Large intestine (tissue), 3 donors: ENCODE measurements at regions not wholly inside any gene's neighbourhood (a gene's known extent, or its start where the extent isn't known, plus 50 kb on each side); places are given as distances from the start of the nearest gene placed in this dataset.
"Not testable (repeated sequence)": the region's sequence is repeated elsewhere in the genome, so short reads cannot be mapped to it uniquely, and the experiment has no call there.

ENCODE experiments used
- DNase-seq, 2 donors: peaks; one replicate each; pipeline versions ENCODE4 v3.0.0 to v3.0.0-alpha.2; 2013
- H3K27ac ChIP-seq: one replicate; pipeline ENCODE4 v1.5.1; 2013; ENCODE audit warnings: low read length
- H3K27me3 ChIP-seq: 2 replicates; pipeline ENCODE4 v1.6.1; 2013; ENCODE audit warnings: low read length; ENCODE audit not compliant: control insufficient read depth, insufficient read depth
- H3K36me3 ChIP-seq: 2 replicates; pipeline ENCODE4 v1.6.1; 2013; ENCODE audit warnings: low read length; ENCODE audit not compliant: control insufficient read depth, insufficient read depth
- H3K4me1 ChIP-seq: one replicate; pipeline ENCODE4 v1.6.1; 2013; ENCODE audit warnings: low read length; ENCODE audit not compliant: control insufficient read depth, insufficient read depth
- H3K4me3 ChIP-seq: one replicate; pipeline ENCODE4 v1.5.1; 2013; ENCODE audit warnings: low read length
- H3K9me3 ChIP-seq: one replicate; pipeline ENCODE4 v1.6.1; 2013; ENCODE audit warnings: mild to moderate bottlenecking, low read depth, low read length, moderate library complexity; ENCODE audit not compliant: control insufficient read depth
- WGBS: methylation state at CpG from one replicate; pipeline ENCODE4 v1.1.5; 2013; ENCODE audit warnings: low lambda C conversion rate; ENCODE audit not compliant: insufficient coverage; 5-methylcytosine and 5-hydroxymethylcytosine counted together

DNA sequence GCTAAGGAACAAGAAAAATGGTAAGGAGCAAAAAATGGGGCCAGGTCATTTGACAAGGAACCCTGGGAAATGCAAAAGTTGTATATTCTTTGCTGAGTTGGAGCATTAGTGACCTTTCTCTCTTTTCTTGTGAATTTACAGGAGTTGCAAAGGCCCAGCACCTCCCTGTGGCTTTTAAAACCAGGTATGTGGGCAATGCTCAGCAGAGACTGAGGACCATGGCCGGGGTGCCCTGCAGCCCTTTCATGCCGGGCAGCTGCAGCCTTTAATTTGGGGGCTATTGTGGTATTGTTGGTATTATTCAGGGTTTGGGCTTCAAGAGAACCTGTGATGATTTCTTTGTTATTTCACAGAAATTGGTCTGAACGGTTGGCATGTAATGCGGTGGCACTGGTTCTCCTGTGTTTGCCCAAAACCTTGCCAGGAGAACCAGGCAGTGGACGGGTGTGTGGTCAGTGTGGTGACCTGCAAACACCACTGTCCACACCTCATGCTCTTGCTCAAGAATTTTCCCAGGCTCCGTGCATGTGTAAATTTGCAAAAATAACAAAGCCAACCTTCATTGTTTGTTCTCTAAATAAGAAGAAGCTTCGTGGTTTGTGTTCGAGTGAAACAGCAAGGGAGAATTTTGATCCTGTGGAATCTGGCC is 213.8 kb upstream of the PLGLB1 start:
- no CpG with 5 or more reads among the region's 8 CpGs for WGBS
- not testable (repeated sequence) for DNase-seq, H3K4me3 ChIP-seq

DNA sequence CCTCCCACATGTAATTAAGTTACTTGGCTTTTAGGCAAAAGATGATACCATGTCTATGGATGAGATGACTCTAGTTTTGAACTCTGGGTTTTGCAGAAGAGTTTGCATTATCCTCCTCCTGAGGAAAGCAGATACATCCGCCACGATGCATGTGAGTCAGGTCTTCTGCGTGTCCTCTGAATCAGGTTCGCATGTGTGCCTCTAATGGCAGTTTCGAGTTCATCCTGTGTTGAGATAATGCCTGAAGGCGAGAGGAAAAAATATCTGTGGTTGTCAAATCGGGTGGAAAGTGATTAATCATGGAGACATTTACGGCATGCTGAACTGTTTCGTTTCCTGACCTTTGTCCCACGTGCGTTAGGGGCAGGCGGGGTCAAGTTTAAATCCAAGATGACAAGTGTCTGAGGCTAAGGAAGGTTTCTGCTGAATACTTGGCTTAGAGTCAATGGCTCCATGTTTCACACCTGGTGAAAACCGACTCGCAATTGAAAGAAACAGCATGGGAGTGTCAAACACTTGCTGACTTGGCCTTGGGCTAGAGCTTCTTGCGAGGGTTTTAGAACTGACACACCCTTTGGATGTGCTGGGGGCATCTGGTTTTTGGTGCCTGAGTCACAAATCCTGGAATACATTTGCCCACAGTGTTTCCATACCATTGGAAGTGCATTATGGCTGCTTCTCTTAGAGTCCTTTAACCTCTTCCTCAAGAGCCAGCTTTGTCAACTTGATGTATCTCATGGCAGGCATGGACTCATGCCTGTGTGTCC is 216.1 kb upstream of the PLGLB1 start:
- H3K36me3 ChIP-seq, H3K4me1 ChIP-seq, H3K27ac ChIP-seq, H3K4me3 ChIP-seq, H3K9me3 ChIP-seq, H3K27me3 ChIP-seq: not testable (repeated sequence)
- DNase-seq, result peak in 1 of 2 donors; percentile 29
- WGBS, result no CpG with 5 or more reads among the region's 15 CpGs

More for the DNA sequence above, 213.8 kb upstream of the PLGLB1 start:
- not testable (repeated sequence) for H3K27me3 ChIP-seq, H3K9me3 ChIP-seq, H3K4me1 ChIP-seq, H3K36me3 ChIP-seq, H3K27ac ChIP-seq

DNA sequence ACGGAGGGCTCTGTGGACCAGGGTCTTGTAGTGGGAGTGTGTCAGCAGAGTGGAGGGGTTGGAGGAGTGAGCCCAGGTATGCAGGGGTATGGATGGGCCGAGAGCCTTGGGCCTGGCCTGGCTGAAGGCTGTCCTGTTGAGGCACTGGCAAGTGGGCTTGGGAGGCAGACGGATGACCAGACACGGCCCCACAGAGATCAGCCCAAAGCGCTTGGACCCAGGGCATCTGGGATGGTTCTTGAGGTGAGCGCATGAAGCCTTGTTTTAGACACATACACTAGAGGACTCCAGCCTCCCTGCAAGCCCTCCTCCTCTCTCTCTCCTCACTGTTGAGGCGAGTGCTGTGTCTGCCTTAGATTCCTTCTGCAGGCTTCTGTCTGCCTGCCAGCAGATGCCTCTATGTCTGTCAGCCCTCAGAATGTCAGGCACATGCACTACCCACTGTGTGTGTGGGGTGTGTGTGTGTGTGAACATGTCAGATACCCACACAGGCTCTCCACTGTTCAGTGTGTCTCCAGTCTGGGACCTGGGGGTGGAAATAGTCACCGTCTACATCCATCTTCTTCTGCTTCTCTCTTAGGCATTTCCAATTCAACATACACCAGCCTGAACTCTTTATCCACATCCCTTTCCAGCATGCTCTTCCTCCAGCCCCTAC is 218.0 kb upstream of the PLGLB1 start:
- DNase-seq, H3K4me1 ChIP-seq, H3K4me3 ChIP-seq, H3K36me3 ChIP-seq, H3K27ac ChIP-seq, H3K27me3 ChIP-seq, H3K9me3 ChIP-seq: not testable (repeated sequence)
- WGBS, result no CpG with 5 or more reads among the region's 8 CpGs

DNA sequence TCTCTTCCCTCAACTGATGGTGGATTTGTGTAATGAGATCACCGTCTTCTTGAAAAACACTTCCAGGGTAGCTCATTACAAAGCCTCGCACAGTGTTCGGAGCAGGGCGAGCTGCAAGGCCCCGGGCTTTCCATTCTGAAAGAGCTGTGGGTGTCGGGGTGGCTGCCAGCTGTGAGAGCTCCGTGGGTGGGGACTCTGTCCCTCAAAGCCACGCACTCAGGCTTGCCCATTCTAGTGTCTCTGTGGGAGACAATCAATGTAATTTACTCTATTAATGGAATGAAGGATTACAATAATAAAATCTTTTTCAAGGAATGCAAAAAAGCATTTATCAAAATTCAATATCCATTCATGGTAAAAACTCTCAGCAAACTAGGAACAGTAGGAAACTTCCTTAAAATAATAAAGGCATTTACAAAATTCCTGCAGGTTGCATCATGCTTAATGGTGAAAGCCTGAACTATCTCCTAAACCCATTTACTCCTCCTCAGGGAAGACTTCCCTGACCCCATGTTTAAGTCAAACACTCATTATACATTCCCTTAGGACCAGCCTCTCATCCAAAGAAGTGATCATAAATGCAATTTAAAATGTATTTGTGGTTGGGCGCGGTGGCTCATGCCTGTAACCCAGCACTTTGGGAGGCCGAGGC is 224.5 kb upstream of the PLGLB1 start:
- not testable (repeated sequence) for DNase-seq, H3K9me3 ChIP-seq, H3K27ac ChIP-seq, H3K4me3 ChIP-seq, H3K36me3 ChIP-seq, H3K4me1 ChIP-seq, H3K27me3 ChIP-seq
- no CpG with 5 or more reads among the region's 11 CpGs for WGBS

GRCh38 chr2:87252046-87252445 is 230.4 kb upstream of the PLGLB1 start:
- H3K27me3 ChIP-seq, DNase-seq, H3K36me3 ChIP-seq, H3K27ac ChIP-seq, H3K9me3 ChIP-seq, H3K4me1 ChIP-seq, H3K4me3 ChIP-seq: not testable (repeated sequence)
- no CpG with 5 or more reads among the region's 5 CpGs for WGBS

DNA sequence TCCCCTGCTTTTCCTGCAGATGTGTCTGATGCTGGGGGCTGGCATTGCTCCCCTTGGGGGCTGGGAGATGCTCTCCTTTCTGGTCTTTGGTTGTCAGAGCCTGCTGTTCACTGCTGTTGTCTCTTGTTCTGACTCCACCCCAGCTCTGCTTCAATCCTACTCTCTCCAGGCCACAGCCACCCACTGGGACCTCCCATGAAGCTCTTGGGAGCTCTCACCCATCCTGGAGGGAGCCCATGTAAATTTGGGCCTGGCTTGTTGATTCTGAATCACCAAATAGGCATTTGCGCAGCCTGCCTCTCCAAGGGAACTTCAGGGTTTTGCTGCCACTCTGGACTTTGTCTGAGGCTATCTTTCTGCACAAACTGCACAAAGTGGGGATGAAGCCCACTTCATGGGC is 232.9 kb upstream of the PLGLB1 start:
- H3K36me3 ChIP-seq, H3K27me3 ChIP-seq, H3K9me3 ChIP-seq, H3K27ac ChIP-seq, H3K4me3 ChIP-seq, DNase-seq, H3K4me1 ChIP-seq: not testable (repeated sequence)
- no CpG with 5 or more reads among the region's 1 CpG for WGBS

DNA sequence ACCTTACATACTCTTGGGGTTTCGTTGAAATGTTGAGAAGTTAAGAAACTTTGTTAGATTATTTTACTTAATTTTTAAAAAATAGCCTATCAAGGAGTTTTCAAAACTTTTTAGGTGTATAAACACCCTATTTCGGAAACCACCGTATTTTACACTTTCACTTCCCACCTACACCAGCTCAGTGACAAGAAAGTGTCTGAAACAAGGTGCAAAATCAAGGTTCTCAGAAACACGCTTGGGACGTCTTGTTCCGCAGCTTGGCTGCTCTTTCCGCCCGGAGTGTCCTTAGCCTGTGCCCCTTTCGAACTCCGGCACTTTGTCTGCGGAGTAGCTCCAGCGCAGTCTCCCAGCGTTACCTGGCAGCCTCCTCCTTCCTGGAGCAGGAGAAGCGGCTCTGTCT is 233.8 kb upstream of the PLGLB1 start:
- not testable (repeated sequence) for H3K4me3 ChIP-seq, H3K4me1 ChIP-seq, H3K27me3 ChIP-seq, H3K9me3 ChIP-seq, DNase-seq, H3K27ac ChIP-seq, H3K36me3 ChIP-seq
- WGBS, result no CpG with 5 or more reads among the region's 14 CpGs

- not testable (repeated sequence) for H3K4me1 ChIP-seq, DNase-seq, H3K27ac ChIP-seq, H3K9me3 ChIP-seq, H3K4me3 ChIP-seq, H3K36me3 ChIP-seq, H3K27me3 ChIP-seq
- no CpG with 5 or more reads among the region's 7 CpGs for WGBS
These were observed 237.2 kb upstream of the PLGLB1 start for GRCh38 chr2:87258887-87259286.

DNA sequence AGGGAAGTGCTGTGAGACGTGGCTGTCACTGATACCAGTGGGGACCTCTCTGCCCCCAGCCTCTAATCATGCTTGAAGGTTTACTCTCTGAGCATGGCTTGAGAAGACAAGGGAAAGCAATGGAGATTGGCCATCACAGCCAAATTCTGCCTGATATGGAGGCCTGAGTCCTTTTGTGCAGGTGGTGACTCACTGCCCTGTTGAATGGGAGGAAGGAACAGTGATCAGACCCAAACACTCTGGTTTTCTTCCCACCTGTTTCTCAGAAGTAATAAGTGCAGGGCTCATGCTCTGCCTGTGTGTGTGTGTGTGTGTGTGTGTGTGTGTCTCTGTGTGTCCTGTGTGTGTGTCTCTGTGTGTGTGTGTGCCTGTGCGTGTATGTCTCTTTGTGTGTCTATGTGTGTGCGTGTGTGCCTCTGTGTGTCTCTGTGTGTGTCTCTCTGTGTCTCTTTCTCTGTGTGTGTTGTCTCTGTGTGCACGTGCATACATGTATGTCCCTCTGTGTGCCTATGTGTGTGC is 240.6 kb upstream of the PLGLB1 start:
- H3K4me3 ChIP-seq, H3K27ac ChIP-seq, H3K27me3 ChIP-seq, DNase-seq, H3K9me3 ChIP-seq, H3K36me3 ChIP-seq, H3K4me1 ChIP-seq: not testable (repeated sequence)
- no CpG with 5 or more reads among the region's 4 CpGs for WGBS

DNA sequence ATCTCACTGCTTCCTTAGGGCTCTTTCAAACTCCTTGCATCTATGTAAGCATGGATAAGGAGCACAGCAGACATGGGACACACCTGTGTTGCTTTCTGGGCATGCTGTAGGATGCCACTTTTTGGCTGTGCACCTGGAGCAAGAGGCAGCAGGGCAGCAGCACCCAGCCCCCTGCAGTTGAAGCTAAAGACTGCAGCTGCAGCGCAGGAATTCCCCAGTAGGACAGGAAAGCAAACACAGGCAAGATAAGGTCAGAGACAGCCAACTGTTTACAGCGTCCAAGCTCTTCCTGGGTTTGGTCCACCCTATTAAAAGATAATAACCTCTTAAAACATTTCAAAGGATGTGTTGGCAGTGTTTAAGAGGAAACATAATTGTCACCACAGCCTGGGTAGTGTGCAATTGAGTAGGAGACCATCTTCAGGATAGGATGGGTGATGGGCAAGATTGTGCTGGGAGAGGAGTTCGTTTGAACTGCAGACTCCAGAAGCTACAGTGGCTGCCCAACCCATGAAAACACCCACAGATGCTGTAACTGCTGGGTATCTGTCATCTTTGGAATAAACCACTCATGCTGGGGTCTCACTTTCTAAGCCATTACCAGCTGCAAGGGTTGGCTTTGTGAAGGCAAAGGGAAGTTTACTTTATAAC is 242.3 kb upstream of the PLGLB1 start:
- not testable (repeated sequence) for H3K9me3 ChIP-seq, H3K27ac ChIP-seq, DNase-seq, H3K4me3 ChIP-seq, H3K27me3 ChIP-seq, H3K4me1 ChIP-seq, H3K36me3 ChIP-seq
- no CpG with 5 or more reads among the region's 3 CpGs for WGBS
